Ishikawa (cell line): ENCODE measurements at regions not wholly inside any gene's neighbourhood (a gene's known extent, or its start where the extent isn't known, plus 50 kb on each side); places are given as distances from the start of the nearest gene placed in this dataset.

Experiments
- CREB1 ChIP-seq: IDR thresholded peaks from 2 replicates; pipeline ENCODE4 v1.6.1; 2012; ENCODE audit warnings: low read depth
- EGR1 ChIP-seq: IDR thresholded peaks from 2 replicates; pipeline ENCODE4 v1.6.1; 2012
- EP300 ChIP-seq: IDR thresholded peaks from 2 replicates; pipeline ENCODE4 v1.6.1; 2012; ENCODE audit warnings: borderline replicate concordance
- FOXM1 ChIP-seq: IDR thresholded peaks from 2 replicates; pipeline ENCODE4 v1.6.1; 2012; ENCODE audit warnings: low read depth, borderline replicate concordance
- NFIC ChIP-seq: IDR thresholded peaks from 2 replicates; pipeline ENCODE4 v1.6.1; 2012
- REST ChIP-seq: IDR thresholded peaks from 2 replicates; pipeline ENCODE4 v1.6.1; 2012; ENCODE audit warnings: low read depth, mild to moderate bottlenecking
- TAF1 ChIP-seq: IDR thresholded peaks from 2 replicates; pipeline ENCODE4 v1.6.1; 2012; ENCODE audit warnings: low read depth, mild to moderate bottlenecking
- TCF12 ChIP-seq: IDR thresholded peaks from 2 replicates; pipeline ENCODE4 v1.6.1; 2012; ENCODE audit warnings: low read depth
- YY1 ChIP-seq: IDR thresholded peaks from 2 replicates; pipeline ENCODE4 v1.6.1; 2012; ENCODE audit warnings: low read depth
- ZBTB7A ChIP-seq: IDR thresholded peaks from 2 replicates; pipeline ENCODE4 v1.6.1; 2012; ENCODE audit warnings: low read depth
- TF ChIP-seq, protein P1 (sequence below): IDR thresholded peaks from 2 replicates; pipeline ENCODE4 v1.6.1; 2012
- TF ChIP-seq, protein P2 (sequence below): IDR thresholded peaks from 2 replicates; pipeline ENCODE4 v1.6.1; 2012

DNA sequence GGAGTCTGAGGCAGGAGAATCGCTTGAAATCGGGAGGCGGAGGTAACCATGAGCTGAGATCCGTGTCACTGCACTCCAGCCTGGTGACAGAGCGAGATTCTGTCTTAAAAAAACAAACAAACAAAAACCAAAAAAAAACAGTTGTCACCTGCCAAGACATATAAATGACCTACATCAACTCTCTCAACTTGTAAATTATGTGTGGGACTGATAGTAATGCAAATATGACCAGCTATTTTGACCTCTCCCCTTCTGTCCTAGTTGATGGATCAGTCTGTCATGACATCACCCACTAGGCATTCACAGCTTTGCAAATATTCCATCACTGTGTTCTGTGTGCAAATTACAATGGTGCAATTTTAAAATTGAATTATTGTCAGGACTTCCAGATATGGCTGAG is 175.4 kb downstream of the EBLN2 start:
- no peak for TF ChIP-seq CREB1
- TF ChIP-seq TCF12, result no peak
- TF ChIP-seq EP300, result no peak
- TF ChIP-seq YY1, result no peak
- no peak for TF ChIP-seq REST
- TF ChIP-seq, protein P1, sequence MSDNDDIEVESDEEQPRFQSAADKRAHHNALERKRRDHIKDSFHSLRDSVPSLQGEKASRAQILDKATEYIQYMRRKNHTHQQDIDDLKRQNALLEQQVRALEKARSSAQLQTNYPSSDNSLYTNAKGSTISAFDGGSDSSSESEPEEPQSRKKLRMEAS, result no peak
- TF ChIP-seq, protein P2, sequence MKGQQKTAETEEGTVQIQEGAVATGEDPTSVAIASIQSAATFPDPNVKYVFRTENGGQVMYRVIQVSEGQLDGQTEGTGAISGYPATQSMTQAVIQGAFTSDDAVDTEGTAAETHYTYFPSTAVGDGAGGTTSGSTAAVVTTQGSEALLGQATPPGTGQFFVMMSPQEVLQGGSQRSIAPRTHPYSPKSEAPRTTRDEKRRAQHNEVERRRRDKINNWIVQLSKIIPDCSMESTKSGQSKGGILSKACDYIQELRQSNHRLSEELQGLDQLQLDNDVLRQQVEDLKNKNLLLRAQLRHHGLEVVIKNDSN, result no peak
- no peak for TF ChIP-seq NFIC
- TF ChIP-seq FOXM1, result no peak
- no peak for TF ChIP-seq TAF1
- no peak for TF ChIP-seq EGR1
- no peak for TF ChIP-seq ZBTB7A
